ENCODE measurements at regions not wholly inside any gene's neighbourhood (a gene's known extent, or its start where the extent isn't known, plus 50 kb on each side); places are given as distances from the start of the nearest gene placed in this dataset.

DNA sequence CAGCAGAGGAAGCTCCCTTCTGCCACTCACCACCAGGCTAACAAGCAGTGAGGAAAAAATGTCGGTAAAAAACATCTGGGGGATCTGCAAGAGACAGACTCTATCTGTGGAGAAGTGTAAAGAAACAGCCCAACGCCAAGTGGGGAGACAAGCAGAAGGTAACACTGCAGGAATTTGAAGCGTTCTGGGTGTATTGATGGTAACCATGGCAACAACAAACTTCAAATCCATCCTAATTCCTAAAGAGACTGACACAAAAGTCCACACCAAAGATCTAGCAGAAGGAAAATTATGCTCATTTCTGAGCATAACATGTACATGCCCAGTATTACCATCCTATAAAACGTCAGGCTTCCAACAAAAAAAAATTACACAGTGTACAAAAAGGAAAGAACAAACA lies 449.3 kb downstream of the GABRB3 start:
- no peaks in the 10 kb centered on the region for H3K36me3 ChIP-seq (ENCODE audit: insufficient read depth in 1 of 2, low read depth in 1 of 2)
- DNase-seq (no peak), ATAC-seq (no peak)
- H3K4me1 ChIP-seq: no peaks in the 10 kb centered on the region
- intact Hi-C loops (cut with DNase I): no loop called here
- H3K27me3 ChIP-seq (ENCODE audit: insufficient read depth in 3 of 3, low read length in 2 of 3): no peaks in the 10 kb centered on the region
- TF ChIP-seq, protein P1, sequence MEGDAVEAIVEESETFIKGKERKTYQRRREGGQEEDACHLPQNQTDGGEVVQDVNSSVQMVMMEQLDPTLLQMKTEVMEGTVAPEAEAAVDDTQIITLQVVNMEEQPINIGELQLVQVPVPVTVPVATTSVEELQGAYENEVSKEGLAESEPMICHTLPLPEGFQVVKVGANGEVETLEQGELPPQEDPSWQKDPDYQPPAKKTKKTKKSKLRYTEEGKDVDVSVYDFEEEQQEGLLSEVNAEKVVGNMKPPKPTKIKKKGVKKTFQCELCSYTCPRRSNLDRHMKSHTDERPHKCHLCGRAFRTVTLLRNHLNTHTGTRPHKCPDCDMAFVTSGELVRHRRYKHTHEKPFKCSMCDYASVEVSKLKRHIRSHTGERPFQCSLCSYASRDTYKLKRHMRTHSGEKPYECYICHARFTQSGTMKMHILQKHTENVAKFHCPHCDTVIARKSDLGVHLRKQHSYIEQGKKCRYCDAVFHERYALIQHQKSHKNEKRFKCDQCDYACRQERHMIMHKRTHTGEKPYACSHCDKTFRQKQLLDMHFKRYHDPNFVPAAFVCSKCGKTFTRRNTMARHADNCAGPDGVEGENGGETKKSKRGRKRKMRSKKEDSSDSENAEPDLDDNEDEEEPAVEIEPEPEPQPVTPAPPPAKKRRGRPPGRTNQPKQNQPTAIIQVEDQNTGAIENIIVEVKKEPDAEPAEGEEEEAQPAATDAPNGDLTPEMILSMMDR (IDR thresholded peaks at IDR 0.05): no peak
- WGBS, 3 donors: 51 to 57% (median 55%) methylated on average over 4 of the region's 4 CpGs
- no peaks in the 10 kb centered on the region for H3K9me3 ChIP-seq
- no peak overlapping the region for H3K4me3 ChIP-seq
- no peak overlapping the region for H3K27ac ChIP-seq

DNA sequence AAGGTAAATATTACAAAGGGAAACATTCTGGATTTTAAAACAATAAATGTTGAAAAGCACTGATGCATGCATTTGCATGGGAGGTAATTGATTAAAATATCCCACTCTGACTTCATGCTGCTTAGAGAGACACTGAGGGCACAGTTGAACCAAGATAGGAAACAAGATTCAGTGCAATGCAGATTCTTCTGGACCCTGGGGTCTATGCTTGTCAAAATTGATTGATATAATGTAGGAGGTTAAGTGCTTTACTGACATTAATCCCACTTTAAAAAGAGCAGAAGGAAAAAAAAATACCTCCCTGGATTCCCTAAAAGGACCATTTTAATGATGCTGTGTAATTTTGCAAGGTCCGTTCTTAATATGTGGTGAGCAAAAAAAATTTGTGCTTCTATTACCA lies 454.2 kb downstream of the GABRB3 start:
- Histone ChIP-seq H3K4me1 (no peaks in the 10 kb centered on the region), H3K9me3 (no peaks in the 10 kb centered on the region), H3K4me3 (no peak overlapping the region), H3K27ac (no peak overlapping the region), H3K27me3 (ENCODE audit: insufficient read depth in 3 of 3, low read length in 2 of 3) (peaks cover 0 to 4% (median 0%) of the 10 kb centered on the region in 3 donors), H3K36me3 (ENCODE audit: insufficient read depth in 1 of 2, low read depth in 1 of 2) (no peaks in the 10 kb centered on the region)
- intact Hi-C loops (cut with DNase I): no loop called here
- 79 to 90% (median 88%) methylated on average over 1 of the region's 1 CpG for WGBS, 3 donors
- ATAC-seq: no peak
- TF ChIP-seq, protein P1 (IDR thresholded peaks at IDR 0.05): no peak
- no peak for DNase-seq

DNA sequence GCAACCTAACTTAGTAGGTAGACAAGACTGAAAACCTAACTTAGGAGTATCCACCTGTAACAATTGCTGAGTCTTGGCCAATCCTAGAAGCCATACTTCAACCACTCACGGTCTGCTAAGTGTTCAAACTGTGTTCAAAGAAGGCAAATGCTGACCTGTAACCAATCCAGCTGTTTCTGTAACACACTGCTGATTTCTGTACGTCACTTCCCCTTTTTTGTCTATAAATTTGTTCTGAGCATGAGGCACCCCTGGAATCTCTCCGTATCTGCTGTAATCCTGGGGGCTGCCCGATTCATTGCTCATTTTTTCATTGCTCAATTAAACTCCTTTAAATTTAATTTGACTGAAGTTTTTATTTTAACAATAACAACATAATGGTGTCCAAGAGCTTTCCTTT lies 451.4 kb upstream of the ATP10A start:
- ATAC-seq (no peak), DNase-seq (no peak)
- no peaks in the 10 kb centered on the region for H3K4me1 ChIP-seq
- H3K9me3 ChIP-seq: no peaks in the 10 kb centered on the region
- WGBS, 3 donors: 77 to 79% (median 78%) methylated on average over 4 of the region's 4 CpGs
- H3K36me3 ChIP-seq (ENCODE audit: insufficient read depth in 1 of 2, low read depth in 1 of 2): no peaks in the 10 kb centered on the region
- intact Hi-C loops (cut with DNase I): no loop called here
- H3K4me3 ChIP-seq: no peak overlapping the region
- TF ChIP-seq, protein P1 (IDR thresholded peaks at IDR 0.05): no peak
- H3K27me3 ChIP-seq (ENCODE audit: insufficient read depth in 3 of 3, low read length in 2 of 3): peaks cover 0 to 4% (median 0%) of the 10 kb centered on the region in 3 donors
- H3K27ac ChIP-seq: no peak overlapping the region

DNA sequence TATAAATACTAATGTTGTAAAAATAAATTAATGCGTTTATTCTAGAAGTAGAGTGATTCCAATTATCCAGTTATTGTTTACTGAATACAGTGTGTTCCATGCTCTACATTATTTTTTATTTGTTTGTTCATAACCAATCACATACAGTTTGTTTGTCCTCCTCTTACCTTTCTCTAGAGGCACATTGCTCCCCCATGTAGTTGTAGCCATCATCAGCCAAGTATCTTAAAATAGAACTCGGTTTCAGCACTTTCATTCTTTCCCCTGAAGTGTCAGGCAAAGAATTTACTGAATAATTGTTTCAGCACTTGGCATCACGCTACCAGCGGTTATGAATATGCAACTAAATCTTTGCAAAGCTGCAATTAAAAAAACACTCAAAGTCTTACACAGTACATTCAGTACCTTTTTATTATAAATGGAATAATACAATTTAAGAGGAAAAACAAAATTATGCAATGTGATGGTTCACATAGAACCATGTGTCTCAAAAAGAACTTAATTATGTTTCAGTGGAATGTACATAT lies 448.6 kb upstream of the ATP10A start:
- Histone ChIP-seq H3K27me3 (ENCODE audit: insufficient read depth in 3 of 3, low read length in 2 of 3) (peaks cover 0 to 2% (median 0%) of the 10 kb centered on the region in 3 donors), H3K9me3 (no peaks in the 10 kb centered on the region), H3K27ac (no peak overlapping the region), H3K36me3 (ENCODE audit: insufficient read depth in 1 of 2, low read depth in 1 of 2) (no peaks in the 10 kb centered on the region), H3K4me1 (no peaks in the 10 kb centered on the region), H3K4me3 (no peak overlapping the region)
- intact Hi-C loops (cut with DNase I): no loop called here
- TF ChIP-seq, protein P1 (IDR thresholded peaks at IDR 0.05): no peak
- ATAC-seq: no peak
- DNase-seq: no peak
- WGBS, 3 donors: 68 to 77% (median 68%) methylated on average over 4 of the region's 4 CpGs

DNA sequence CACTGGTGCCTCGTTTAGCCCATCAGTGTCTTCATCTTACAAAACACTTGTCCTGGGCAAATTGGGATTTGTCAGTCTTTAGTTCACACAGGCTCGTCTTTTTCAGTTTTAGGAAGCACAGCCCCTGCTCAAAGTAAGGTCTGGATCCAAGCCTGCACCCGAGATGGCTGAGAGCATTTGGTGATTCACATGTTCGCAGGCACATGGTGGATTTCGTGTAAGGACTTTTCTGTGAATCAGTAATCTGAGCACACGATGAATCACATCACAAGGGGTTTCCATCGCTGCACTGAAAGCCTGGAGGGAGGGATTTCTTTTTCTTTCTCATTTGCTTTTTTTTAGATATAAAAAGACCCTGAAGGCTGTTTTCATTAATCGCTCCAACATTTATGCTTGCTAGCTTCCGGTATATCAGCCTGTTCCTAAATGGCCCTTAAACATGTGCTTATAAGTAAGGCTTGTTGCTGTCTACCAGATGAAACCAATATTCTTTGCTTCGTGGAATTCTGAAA lies 435.6 kb upstream of the ATP10A start:
- H3K27ac ChIP-seq: no peak overlapping the region
- no peaks in the 10 kb centered on the region for H3K4me1 ChIP-seq
- DNase-seq (no peak), ATAC-seq (no peak)
- WGBS, 3 donors: 56 to 68% (median 66%) methylated on average over 10 of the region's 10 CpGs
- TF ChIP-seq, protein P1 (IDR thresholded peaks at IDR 0.05): no peak
- H3K36me3 ChIP-seq (ENCODE audit: insufficient read depth in 1 of 2, low read depth in 1 of 2): no peaks in the 10 kb centered on the region
- no peak overlapping the region for H3K4me3 ChIP-seq
- H3K9me3 ChIP-seq: no peaks in the 10 kb centered on the region
- no peaks in the 10 kb centered on the region for H3K27me3 ChIP-seq (ENCODE audit: insufficient read depth in 3 of 3, low read length in 2 of 3)
- intact Hi-C loops (cut with DNase I): no loop called here

Data from psoas muscle (tissue), 7 donors.